Breast epithelium (tissue), 4 donors: ENCODE measurements at regions not wholly inside any gene's neighbourhood (a gene's known extent, or its start where the extent isn't known, plus 50 kb on each side); places are given as distances from the start of the nearest gene placed in this dataset.

Experiments
- DNase-seq, 2 donors: peaks; one replicate each; pipeline ENCODE4 v3.0.0-alpha.2; 2019; ENCODE audit warnings: low spot score in 2 of 2
- H3K27ac ChIP-seq, 2 donors: fragments of 200-600 bp; sonication (generic) in 1 of 2; one replicate each; pipeline ENCODE4 v1.5.1; 2016 to 2019; ENCODE audit warnings: mild to moderate bottlenecking in 1 of 2
- H3K27me3 ChIP-seq, 2 donors: fragments of 200-600 bp; sonication (generic) in 1 of 2; one replicate each; pipeline versions ENCODE4 v1.5.1 to v1.6.0; 2017 to 2019; ENCODE audit warnings: control low read depth in 1 of 2, mild to moderate bottlenecking in 1 of 2
- H3K36me3 ChIP-seq: fragments of 200-600 bp; one replicate; pipeline ENCODE4 v1.5.1; 2019
- H3K4me1 ChIP-seq, 2 donors: fragments of 200-600 bp; sonication (generic); one replicate each; pipeline ENCODE4 v1.5.1; 2016 to 2019; ENCODE audit warnings: control low read depth in 1 of 2
- H3K4me3 ChIP-seq, 3 donors: fragments of 200-600 bp; sonication (generic); 1 replicate in 2 of 3; 2 replicates in 1 of 3; pipeline ENCODE4 v1.5.1; 2016 to 2019; ENCODE audit warnings: mild to moderate bottlenecking in 3 of 3, moderate library complexity in 2 of 3
- H3K9me3 ChIP-seq, 2 donors: fragments of 200-600 bp; sonication (generic) in 1 of 2; one replicate each; pipeline ENCODE4 v1.5.1; 2016 to 2019; ENCODE audit warnings: control low read depth in 1 of 2
- CTCF ChIP-seq, 3 donors: fragments of 450-650 bp; IDR thresholded peaks; one replicate each; pipeline ENCODE4 v1.5.1; 2016 to 2017; ENCODE audit warnings: antibody characterized with exemption in 3 of 3, mild to moderate bottlenecking in 3 of 3, moderate library complexity in 3 of 3
- POLR2A ChIP-seq: fragments of 450-650 bp; IDR thresholded peaks from one replicate; pipeline ENCODE4 v1.6.1; 2016; ENCODE audit warnings: antibody characterized with exemption, mild to moderate bottlenecking, moderate library complexity
- POLR2AphosphoS5 ChIP-seq, 3 donors: sonication (generic); formaldehyde crosslinking; IDR thresholded peaks; one replicate each; pipeline ENCODE4 v1.6.1; 2017; ENCODE audit warnings: antibody characterized with exemption in 3 of 3
- intact Hi-C: fragments of 100-400 bp; cut with DNase I; formaldehyde crosslinking; loops from one replicate; pipeline ENCODE4 v1.15.1; 2023; ENCODE audit warnings: low total_unique reads

GRCh38 chr4:107122736-107123135, 86.6 kb upstream of the DKK2 start:
- H3K4me1 ChIP-seq = no peaks in the 10 kb centered on the region
- H3K9me3 ChIP-seq = no peaks in the 10 kb centered on the region
- intact Hi-C loops = no loop called here
- H3K4me3 ChIP-seq = no peak overlapping the region
- TF ChIP-seq CTCF (IDR thresholded peaks at IDR 0.05) (no peak), POLR2A (no peak)
- H3K27me3 ChIP-seq = no peaks in the 10 kb centered on the region
- no peak overlapping the region for H3K27ac ChIP-seq
- DNase-seq = no peak
- no peaks in the 10 kb centered on the region for H3K36me3 ChIP-seq

- no peaks in the 10 kb centered on the region for H3K36me3 ChIP-seq
- no peaks in the 10 kb centered on the region for H3K27me3 ChIP-seq
- no peaks in the 10 kb centered on the region for H3K4me1 ChIP-seq
- TF ChIP-seq POLR2A (no peak), CTCF (IDR thresholded peaks at IDR 0.05) (no peak), POLR2AphosphoS5 (IDR thresholded peaks at IDR 0.05) (no peak)
- H3K9me3 ChIP-seq = no peaks in the 10 kb centered on the region
- intact Hi-C loops = no loop called here
- no peak overlapping the region for H3K27ac ChIP-seq
- H3K4me3 ChIP-seq = no peak overlapping the region
- no peak for DNase-seq
These were observed 84.5 kb upstream of the DKK2 start for GRCh38 chr4:107120661-107121060.

GRCh38 chr4:107117726-107118125, 81.6 kb upstream of the DKK2 start:
- Histone ChIP-seq H3K4me1 (no peaks in the 10 kb centered on the region), H3K27ac (no peak overlapping the region), H3K27me3 (no peaks in the 10 kb centered on the region), H3K4me3 (no peak overlapping the region), H3K36me3 (no peaks in the 10 kb centered on the region), H3K9me3 (no peaks in the 10 kb centered on the region)
- TF ChIP-seq POLR2A (no peak), POLR2AphosphoS5 (IDR thresholded peaks at IDR 0.05) (no peak), CTCF (IDR thresholded peaks at IDR 0.05) (no peak)
- DNase-seq = no peak
- intact Hi-C loops = no loop called here

GRCh38 chr4:107115185-107115847, 79.2 kb upstream of the DKK2 start:
- DNase-seq = no peak
- Histone ChIP-seq H3K4me1 (no peaks in the 10 kb centered on the region), H3K9me3 (peaks cover 0 to 6% of the 10 kb centered on the region in 2 donors), H3K27me3 (no peaks in the 10 kb centered on the region), H3K27ac (no peak overlapping the region), H3K36me3 (no peaks in the 10 kb centered on the region), H3K4me3 (no peak overlapping the region)
- intact Hi-C loops = no loop called here
- TF ChIP-seq CTCF (IDR thresholded peaks at IDR 0.05) (no peak), POLR2A (no peak)

GRCh38 chr4:107114059-107114458, 77.9 kb upstream of the DKK2 start:
- Histone ChIP-seq H3K4me1 (no peaks in the 10 kb centered on the region), H3K9me3 (peaks cover 0 to 6% of the 10 kb centered on the region in 2 donors), H3K36me3 (no peaks in the 10 kb centered on the region), H3K27me3 (no peaks in the 10 kb centered on the region), H3K27ac (no peak overlapping the region), H3K4me3 (no peak overlapping the region)
- intact Hi-C loops = no loop called here
- DNase-seq = no peak
- TF ChIP-seq CTCF (IDR thresholded peaks at IDR 0.05) (no peak), POLR2AphosphoS5 (IDR thresholded peaks at IDR 0.05) (no peak), POLR2A (no peak)
